HepG2 (cell line): ENCODE measurements at regions not wholly inside any gene's neighbourhood (a gene's known extent, or its start where the extent isn't known, plus 50 kb on each side); places are given as distances from the start of the nearest gene placed in this dataset.

ENCODE experiments used
- ATAC-seq: fragments of 200-7000 bp; cut with Tn5 transposase; 3 replicates; pipeline ENCODE4 v1.9.1; 2020; ENCODE audit warnings: mild to moderate bottlenecking, moderate library complexity
- BruUV-seq: library from RNA; stranded (reverse); fragments of 400-500 nt; replicated peaks from 2 replicates; lab custom pipeline; 2021; lab: Mats Ljungman, UMichigan
- CTCF ChIA-PET: fragments of 300-600 bp; formaldehyde crosslinking; extraction: SDS; loops from one replicate; lab custom pipeline; 2021; ENCODE audit warnings: low total read pairs, inconsistent platforms, low intra/inter-chr PET ratio; lab: Yijun Ruan, JAX
- POLR2A ChIA-PET: fragments of 350-600 bp; sonication (Branson Sonifier 250); formaldehyde crosslinking; loops from one replicate; lab custom pipeline; 2020; ENCODE audit warnings: antibody characterized with exemption, inconsistent platforms; lab: Yijun Ruan, JAX
- DNase-seq: peaks from one replicate; pipeline ENCODE4 v3.0.0-alpha.2; 2015; ENCODE audit warnings: low spot score
- FAIRE-seq: peaks from 3 replicates; lab custom pipeline; 2011; peaks lifted over from hg19 to GRCh38; lab: Jason Lieb, UNC
- H2AFZ ChIP-seq: one replicate; pipeline ENCODE4 v1.6.1; 2011; ENCODE audit warnings: low read length, inconsistent platforms
- H3K27ac ChIP-seq: fragments of 300-600 bp; 3 replicates; pipeline ENCODE4 v1.8.0; 2011; ENCODE audit warnings: mixed run types, mild to moderate bottlenecking, mixed read lengths, low read length, inconsistent platforms; ENCODE audit not compliant: insufficient read depth; ENCODE audit errors: extremely low read length
- H3K27me3 ChIP-seq, 2 experiments: fragments of 200-600 bp in 1 of 2; 2 replicates in 1 of 2; 3 replicates in 1 of 2; pipeline versions ENCODE4 v1.6.0 to v1.8.0; 2011; ENCODE audit warnings: low read length in 2 of 2, mild to moderate bottlenecking in 2 of 2, moderate library complexity in 2 of 2, inconsistent platforms in 1 of 2; ENCODE audit not compliant: insufficient read depth in 2 of 2, control insufficient read depth in 1 of 2
- H3K36me3 ChIP-seq, 2 experiments: fragments of 200-600 bp in 1 of 2; replicated peaks in 1 of 2; 2 replicates in 1 of 2; 3 replicates in 1 of 2; pipeline versions ENCODE4 v1.5.1 to v1.8.0; 2011; ENCODE audit warnings: low read length in 2 of 2, inconsistent platforms in 1 of 2; ENCODE audit not compliant: insufficient read depth in 2 of 2, control insufficient read depth in 1 of 2
- H3K4me1 ChIP-seq: 2 replicates; pipeline ENCODE4 v1.5.1; 2012; ENCODE audit warnings: low read length, inconsistent platforms; ENCODE audit not compliant: insufficient read depth
- H3K4me2 ChIP-seq: 2 replicates; pipeline ENCODE4 v1.6.0; 2011; ENCODE audit warnings: low read depth, low read length, inconsistent platforms
- H3K4me3 ChIP-seq, 3 experiments: fragments of 200-600 bp in 1 of 3; sonication (generic), shearing (Covaris generic) in 1 of 3; replicated peaks in 1 of 3; 2 replicates each; pipeline ENCODE4 v1.5.1; 2011 to 2016; ENCODE audit warnings: low read length in 3 of 3, inconsistent platforms in 2 of 3, low read depth in 2 of 3, mild to moderate bottlenecking in 2 of 3, control low read depth in 1 of 3, mixed read lengths in 1 of 3; ENCODE audit not compliant: insufficient read depth in 1 of 3
- H3K79me2 ChIP-seq: one replicate; pipeline ENCODE4 v1.6.1; 2011; ENCODE audit warnings: low read length, inconsistent platforms; ENCODE audit not compliant: insufficient read depth
- H3K9ac ChIP-seq: 2 replicates; pipeline ENCODE4 v1.6.0; 2011; ENCODE audit warnings: mild to moderate bottlenecking, low read depth, low read length, inconsistent platforms; ENCODE audit not compliant: insufficient read depth
- H3K9me3 ChIP-seq: 2 replicates; pipeline ENCODE4 v1.5.1; 2012; ENCODE audit warnings: mild to moderate bottlenecking, low read length
- H4K20me1 ChIP-seq: 2 replicates; pipeline ENCODE4 v1.6.0; 2011; ENCODE audit warnings: inconsistent platforms, mild to moderate bottlenecking, low read length, moderate library complexity; ENCODE audit not compliant: insufficient read depth
- AKNA ChIP-seq: sonication (generic); formaldehyde crosslinking; IDR thresholded peaks from 2 replicates; pipeline ENCODE4 v1.4.0; 2020; ENCODE audit warnings: missing genetic modification reagents, borderline replicate concordance
- CEBPZ ChIP-seq: IDR thresholded peaks from 2 replicates; pipeline ENCODE4 v1.6.1; 2012; ENCODE audit warnings: low read length, improper control_type of control experiment
- KDM5A ChIP-seq: fragments of 200-600 bp; sonication (generic); IDR thresholded peaks from 2 replicates; pipeline ENCODE4 v1.7.0; 2018; ENCODE audit warnings: antibody characterized with exemption, mild to moderate bottlenecking, low read length, borderline replicate concordance
- MEIS1 ChIP-seq: sonication (generic); formaldehyde crosslinking; IDR thresholded peaks from 2 replicates; pipeline ENCODE4 v1.9.0; 2021; ENCODE audit warnings: mild to moderate bottlenecking, missing genetic modification reagents, moderate library complexity, borderline replicate concordance
- PCBP1 ChIP-seq: fragments of 200-400 bp; formaldehyde crosslinking; IDR thresholded peaks from 2 replicates; pipeline ENCODE4 v1.6.1; 2017; ENCODE audit warnings: mild to moderate bottlenecking, low read depth, low read length, borderline replicate concordance
- TARDBP ChIP-seq: sonication (generic); formaldehyde crosslinking; IDR thresholded peaks from 2 replicates; pipeline ENCODE4 v1.8.0; 2022; ENCODE audit warnings: mild to moderate bottlenecking, missing genetic modification reagents
- TOPORS ChIP-seq: sonication (generic); formaldehyde crosslinking; IDR thresholded peaks from 2 replicates; pipeline ENCODE4 v1.8.0; 2023; ENCODE audit warnings: mild to moderate bottlenecking, missing genetic modification reagents
- ZNF724P ChIP-seq: sonication (generic); formaldehyde crosslinking; IDR thresholded peaks from 2 replicates; pipeline ENCODE4 v1.8.0; 2022; ENCODE audit warnings: missing genetic modification reagents, borderline replicate concordance
- ZSCAN31 ChIP-seq: sonication (generic); formaldehyde crosslinking; IDR thresholded peaks from 2 replicates; pipeline ENCODE4 v1.5.0; 2020; ENCODE audit warnings: low read depth, mild to moderate bottlenecking, missing genetic modification reagents
- WGBS: methylation state at CpG from one replicate; pipeline ENCODE4 v1.1.6; 2017; ENCODE audit warnings: low lambda C conversion rate; 5-methylcytosine and 5-hydroxymethylcytosine counted together
- in situ Hi-C: cut with HindIII; loops from 2 replicates; pipeline ENCODE4 v1.10.0; 2017; ENCODE audit warnings: low pct_unique_long_range_greater_than_20kb; ENCODE audit not compliant: extremely low pct_ligation_motif_present
- intact Hi-C: fragments of 100-400 bp; cut with micrococcal nuclease; formaldehyde crosslinking; loops from one replicate; pipeline ENCODE4 v1.10.0; 2022; ENCODE audit not compliant: unreplicated experiment

DNA sequence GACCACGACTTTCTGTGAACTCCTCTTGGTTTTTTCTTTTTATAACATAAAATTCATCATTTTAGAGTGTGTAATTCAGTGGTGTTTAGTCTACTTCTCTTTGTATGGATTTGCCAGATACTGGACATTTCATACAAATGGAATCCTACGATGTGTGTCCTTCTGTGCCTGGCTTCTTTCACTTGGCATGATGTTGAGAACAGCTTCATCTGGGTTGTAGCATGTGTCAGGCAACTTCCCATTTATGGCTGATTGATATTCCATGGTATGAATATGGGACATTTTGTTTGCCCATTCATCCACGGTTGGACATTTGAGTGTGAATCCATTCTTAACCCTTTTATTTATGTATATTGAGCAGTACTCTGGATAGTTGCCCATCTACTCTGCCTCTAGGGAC lies 82.7 kb upstream of the KLF13 start (continued):
- TF ChIP-seq AKNA = no peak
- no peak for TF ChIP-seq MEIS1 (CRISPR knock-in tag)

- TF ChIP-seq TOPORS (CRISPR knock-in tag) (no peak), CEBPZ (no peak), ZNF724P (CRISPR knock-in tag) (no peak), ZSCAN31 (CRISPR knock-in tag) (no peak), TARDBP (CRISPR knock-in tag) (no peak), PCBP1 (no peak), KDM5A (no peak)
- Histone ChIP-seq H4K20me1 (no peaks in the 10 kb centered on the region), H3K4me2 (no peak overlapping the region), H3K36me3 (no peaks in the 10 kb centered on the region), H3K4me3 (no peak overlapping the region), H3K79me2 (no peaks in the 10 kb centered on the region), H3K27ac (no peak overlapping the region), H3K9me3 (no peaks in the 10 kb centered on the region), H3K27me3 (peaks cover 0 to 7% of the 10 kb centered on the region in 2 experiments; a peak in 4 of 5 replicates), H3K9ac (no peak overlapping the region), H3K4me1 (no peaks in the 10 kb centered on the region), H2AFZ (no peak overlapping the region)
- ATAC-seq (no peak), FAIRE-seq (no peak), DNase-seq (no peak)
- CTCF ChIA-PET = no interaction called here
- in situ Hi-C loops (no loop called here), intact Hi-C loops (no loop called here)
- WGBS = 3% methylated on average over 3 of the region's 4 CpGs
- POLR2A ChIA-PET = no interaction called here
- BruUV-seq = no TSS peak
These were observed 81.4 kb upstream of the KLF13 start for GRCh38 chr15:31245135-31245689.
